GM23248 (cell line): ENCODE measurements at regions not wholly inside any gene's neighbourhood (a gene's known extent, or its start where the extent isn't known, plus 50 kb on each side); places are given as distances from the start of the nearest gene placed in this dataset.

Source experiments
- EZH2 ChIP-seq: fragments of 200-600 bp; sonication (generic); IDR thresholded peaks from 2 replicates; pipeline ENCODE4 v1.6.1; 2018; ENCODE audit warnings: antibody characterized with exemption, mild to moderate bottlenecking; ENCODE audit not compliant: insufficient read depth, poor library complexity, severe bottlenecking
- EZH2phosphoT487 ChIP-seq: fragments of 200-600 bp; sonication (generic); IDR thresholded peaks from 2 replicates; pipeline ENCODE4 v1.6.1; 2018; ENCODE audit warnings: antibody characterized with exemption, moderate library complexity, mild to moderate bottlenecking, low read depth; ENCODE audit not compliant: insufficient read depth

DNA sequence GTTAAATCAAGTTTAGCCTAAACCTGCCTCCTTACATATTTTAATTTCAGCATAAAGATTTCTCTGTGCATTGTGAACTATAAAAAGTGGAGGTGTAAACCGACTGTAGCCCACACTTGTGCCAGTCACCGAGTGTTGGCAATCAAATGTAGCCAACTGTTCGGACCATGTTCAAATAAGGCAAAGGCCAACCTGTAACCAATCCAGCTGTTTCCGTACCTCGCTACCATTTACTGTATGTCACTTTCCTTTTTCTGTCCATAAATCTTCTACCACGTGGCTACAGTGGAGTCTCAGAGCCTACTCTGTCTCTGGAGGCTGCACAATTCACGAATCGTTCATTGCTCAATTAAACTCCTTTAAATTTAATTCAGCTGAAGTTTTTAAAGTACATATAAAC, 156.0 kb downstream of the SLC25A46 start:
- TF ChIP-seq EZH2 (no peak), EZH2phosphoT487 (no peak)
